ENCODE measurements at regions not wholly inside any gene's neighbourhood (a gene's known extent, or its start where the extent isn't known, plus 50 kb on each side); places are given as distances from the start of the nearest gene placed in this dataset.

DNA sequence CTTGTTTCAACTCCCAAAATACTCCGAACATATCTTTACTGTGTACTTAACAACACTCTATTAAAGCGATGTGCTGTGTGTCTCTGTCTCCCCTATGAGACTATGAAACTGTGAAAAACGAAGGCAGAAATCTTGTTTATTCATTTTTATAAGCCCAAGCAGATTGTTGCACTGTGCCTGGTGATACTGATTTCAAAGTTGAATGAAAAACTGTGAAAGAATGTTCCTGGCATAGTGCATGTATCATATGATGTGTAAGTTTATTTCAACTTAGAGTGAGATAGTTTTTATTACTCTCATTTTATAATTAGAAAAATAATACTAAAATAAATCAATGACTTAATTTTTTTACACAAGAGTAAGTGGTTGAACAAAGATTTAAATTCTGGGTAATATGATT, 471.9 kb upstream of the PCDH15 start:
- intact Hi-C loops (cut with micrococcal nuclease) = no loop called here
- no peaks in the 10 kb centered on the region for H3K27me3 ChIP-seq (ENCODE audit: low read depth)
- H3K27ac ChIP-seq (replicated peaks) = no peak overlapping the region
- TF ChIP-seq, protein P1, sequence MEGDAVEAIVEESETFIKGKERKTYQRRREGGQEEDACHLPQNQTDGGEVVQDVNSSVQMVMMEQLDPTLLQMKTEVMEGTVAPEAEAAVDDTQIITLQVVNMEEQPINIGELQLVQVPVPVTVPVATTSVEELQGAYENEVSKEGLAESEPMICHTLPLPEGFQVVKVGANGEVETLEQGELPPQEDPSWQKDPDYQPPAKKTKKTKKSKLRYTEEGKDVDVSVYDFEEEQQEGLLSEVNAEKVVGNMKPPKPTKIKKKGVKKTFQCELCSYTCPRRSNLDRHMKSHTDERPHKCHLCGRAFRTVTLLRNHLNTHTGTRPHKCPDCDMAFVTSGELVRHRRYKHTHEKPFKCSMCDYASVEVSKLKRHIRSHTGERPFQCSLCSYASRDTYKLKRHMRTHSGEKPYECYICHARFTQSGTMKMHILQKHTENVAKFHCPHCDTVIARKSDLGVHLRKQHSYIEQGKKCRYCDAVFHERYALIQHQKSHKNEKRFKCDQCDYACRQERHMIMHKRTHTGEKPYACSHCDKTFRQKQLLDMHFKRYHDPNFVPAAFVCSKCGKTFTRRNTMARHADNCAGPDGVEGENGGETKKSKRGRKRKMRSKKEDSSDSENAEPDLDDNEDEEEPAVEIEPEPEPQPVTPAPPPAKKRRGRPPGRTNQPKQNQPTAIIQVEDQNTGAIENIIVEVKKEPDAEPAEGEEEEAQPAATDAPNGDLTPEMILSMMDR (IDR thresholded peaks at IDR 0.05; ENCODE audit: borderline replicate concordance) = no peak
- DNase-seq = no peak
- H3K36me3 ChIP-seq = no peaks in the 10 kb centered on the region
- no peaks in the 10 kb centered on the region for H3K9me3 ChIP-seq (replicated peaks)
- no peaks in the 10 kb centered on the region for H3K4me1 ChIP-seq
- H3K4me3 ChIP-seq = no peak overlapping the region

DNA sequence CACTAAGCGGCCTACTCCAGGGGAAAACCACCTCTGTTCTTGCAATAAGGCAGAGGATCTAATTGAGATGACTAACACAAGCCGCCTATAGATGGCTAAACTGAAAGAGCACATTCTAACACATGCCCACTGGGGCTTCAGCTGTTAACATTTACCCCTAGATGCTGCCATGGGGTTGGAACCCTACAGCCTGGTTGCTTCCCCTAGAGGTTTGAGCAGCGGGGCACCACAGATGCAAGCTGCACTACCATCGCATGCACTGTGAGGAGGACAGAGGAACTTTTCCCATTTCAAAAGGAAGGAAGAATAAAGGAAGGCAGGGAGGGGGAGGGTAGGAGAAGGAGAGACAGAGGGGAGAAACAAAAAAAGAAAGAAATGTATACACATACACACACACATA, 465.8 kb upstream of the PCDH15 start:
- H3K4me1 ChIP-seq = no peaks in the 10 kb centered on the region
- H3K4me3 ChIP-seq = no peak overlapping the region
- intact Hi-C loops (cut with micrococcal nuclease) = no loop called here
- no peaks in the 10 kb centered on the region for H3K9me3 ChIP-seq (replicated peaks)
- H3K27ac ChIP-seq (replicated peaks) = no peak overlapping the region
- TF ChIP-seq, protein P1 (IDR thresholded peaks at IDR 0.05; ENCODE audit: borderline replicate concordance) = no peak
- DNase-seq = no peak
- no peaks in the 10 kb centered on the region for H3K27me3 ChIP-seq (ENCODE audit: low read depth)
- H3K36me3 ChIP-seq = no peaks in the 10 kb centered on the region

- no peak overlapping the region for H3K27ac ChIP-seq (replicated peaks)
- H3K36me3 ChIP-seq = no peaks in the 10 kb centered on the region
- no peaks in the 10 kb centered on the region for H3K4me1 ChIP-seq
- DNase-seq = no peak
- TF ChIP-seq, protein P1 (IDR thresholded peaks at IDR 0.05; ENCODE audit: borderline replicate concordance) = no peak
- no peaks in the 10 kb centered on the region for H3K9me3 ChIP-seq (replicated peaks)
- no peaks in the 10 kb centered on the region for H3K27me3 ChIP-seq (ENCODE audit: low read depth)
- intact Hi-C loops (cut with micrococcal nuclease) = no loop called here
- H3K4me3 ChIP-seq = no peak overlapping the region
Observed at GRCh38 chr10:55263327-55263726, 462.3 kb upstream of the PCDH15 start.

DNA sequence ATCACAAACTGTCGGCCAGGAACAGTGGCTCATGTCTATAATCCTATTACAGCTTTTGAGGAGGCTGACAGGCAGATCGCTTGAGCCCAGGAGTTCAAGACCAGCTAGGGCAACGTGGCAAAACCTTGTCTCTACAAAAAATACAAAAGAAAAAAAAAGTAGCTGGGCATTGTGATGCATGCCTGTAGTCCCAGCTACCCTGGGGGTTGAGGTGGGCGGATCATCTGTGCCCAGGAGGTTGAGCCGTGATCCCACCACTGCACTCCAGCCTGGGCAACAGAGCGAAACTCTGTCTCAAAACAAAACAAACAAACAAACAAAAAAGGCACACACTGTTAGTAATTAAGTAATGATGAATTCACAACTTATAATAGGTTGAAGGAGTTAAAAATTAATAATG, 441.5 kb upstream of the PCDH15 start:
- Histone ChIP-seq H3K9me3 (replicated peaks) (no peaks in the 10 kb centered on the region), H3K4me1 (no peaks in the 10 kb centered on the region), H3K36me3 (no peaks in the 10 kb centered on the region), H3K4me3 (no peak overlapping the region), H3K27ac (replicated peaks) (no peak overlapping the region), H3K27me3 (ENCODE audit: low read depth) (no peaks in the 10 kb centered on the region)
- intact Hi-C loops (cut with micrococcal nuclease) = no loop called here
- DNase-seq = no peak
- TF ChIP-seq, protein P1 (IDR thresholded peaks at IDR 0.05; ENCODE audit: borderline replicate concordance) = no peak

- Histone ChIP-seq H3K27ac (replicated peaks) (no peak overlapping the region), H3K9me3 (replicated peaks) (no peaks in the 10 kb centered on the region), H3K4me3 (no peak overlapping the region), H3K36me3 (no peaks in the 10 kb centered on the region), H3K27me3 (ENCODE audit: low read depth) (no peaks in the 10 kb centered on the region), H3K4me1 (no peaks in the 10 kb centered on the region)
- no peak for DNase-seq
- intact Hi-C loops (cut with micrococcal nuclease) = no loop called here
- TF ChIP-seq, protein P1 (IDR thresholded peaks at IDR 0.05; ENCODE audit: borderline replicate concordance) = no peak
Observed at GRCh38 chr10:55237462-55237861, 436.4 kb upstream of the PCDH15 start.

GRCh38 chr10:55233505-55233904, 432.5 kb upstream of the PCDH15 start:
- intact Hi-C loops (cut with micrococcal nuclease) = no loop called here
- H3K27me3 ChIP-seq (ENCODE audit: low read depth) = no peaks in the 10 kb centered on the region
- peak overlapping the region; percentile 0 for H3K4me3 ChIP-seq
- no peaks in the 10 kb centered on the region for H3K36me3 ChIP-seq
- no peaks in the 10 kb centered on the region for H3K4me1 ChIP-seq
- no peak for DNase-seq
- H3K9me3 ChIP-seq (replicated peaks) = no peaks in the 10 kb centered on the region
- H3K27ac ChIP-seq (replicated peaks) = no peak overlapping the region
- TF ChIP-seq, protein P1 (IDR thresholded peaks at IDR 0.05; ENCODE audit: borderline replicate concordance) = no peak
